GM23338 (cell line): ENCODE measurements at regions not wholly inside any gene's neighbourhood (a gene's known extent, or its start where the extent isn't known, plus 50 kb on each side); places are given as distances from the start of the nearest gene placed in this dataset.

ENCODE experiments used
- ATAC-seq: fragments of 200-7000 bp; cut with Tn5 transposase; 3 replicates; pipeline ENCODE4 v1.9.1; 2020
- DNase-seq: peaks from one replicate; pipeline ENCODE4 v3.0.0-alpha.2; 2015; ENCODE audit warnings: low spot score
- H2AFZ ChIP-seq: fragments of 200-600 bp; sonication (generic); 2 replicates; pipeline ENCODE4 v1.8.0; 2016; ENCODE audit warnings: antibody characterized with exemption, mild to moderate bottlenecking, moderate library complexity
- H3F3A ChIP-seq: fragments of 200-600 bp; sonication (generic); replicated peaks from 2 replicates; pipeline ENCODE4 v1.8.0; 2017; ENCODE audit warnings: antibody characterized with exemption, mixed run types, low read depth
- H3K27ac ChIP-seq: fragments of 200-600 bp; sonication (generic); 2 replicates; pipeline ENCODE4 v1.6.1; 2016; ENCODE audit warnings: low read depth
- H3K27me3 ChIP-seq: fragments of 200-600 bp; sonication (generic); 2 replicates; pipeline ENCODE4 v1.8.0; 2016; ENCODE audit warnings: mild to moderate bottlenecking, mixed run types, moderate library complexity; ENCODE audit not compliant: insufficient read depth
- H3K36me3 ChIP-seq: fragments of 200-600 bp; sonication (generic); 2 replicates; pipeline ENCODE4 v1.8.0; 2016; ENCODE audit warnings: mild to moderate bottlenecking; ENCODE audit not compliant: insufficient read depth
- H3K4me1 ChIP-seq: fragments of 200-600 bp; sonication (generic); 2 replicates; pipeline ENCODE4 v1.8.0; 2016; ENCODE audit warnings: mild to moderate bottlenecking, moderate library complexity; ENCODE audit not compliant: insufficient read depth
- H3K4me2 ChIP-seq: fragments of 200-600 bp; sonication (generic); 2 replicates; pipeline ENCODE4 v1.7.1; 2017; ENCODE audit warnings: mixed run types
- H3K4me3 ChIP-seq: fragments of 200-600 bp; sonication (generic); 2 replicates; pipeline ENCODE4 v1.6.1; 2016; ENCODE audit warnings: mixed run types
- H3K79me2 ChIP-seq: fragments of 200-600 bp; sonication (generic); replicated peaks from 2 replicates; pipeline ENCODE4 v1.8.0; 2017; ENCODE audit warnings: mild to moderate bottlenecking; ENCODE audit not compliant: insufficient read depth
- H3K9me2 ChIP-seq: fragments of 200-600 bp; sonication (generic); 2 replicates; pipeline ENCODE4 v1.8.0; 2017; ENCODE audit not compliant: insufficient read depth
- H4K20me1 ChIP-seq: fragments of 200-600 bp; sonication (generic); replicated peaks from 2 replicates; pipeline ENCODE4 v1.8.0; 2017; ENCODE audit warnings: mild to moderate bottlenecking; ENCODE audit not compliant: insufficient read depth
- H3K27ac Mint-ChIP-seq: 2 replicates; pipeline ENCODE4 v1.8.0; 2020; ENCODE audit warnings: inconsistent platforms, mild to moderate bottlenecking, moderate library complexity, mixed read lengths
- H3K27me3 Mint-ChIP-seq: 3 replicates; pipeline ENCODE4 v1.8.0; 2022; ENCODE audit warnings: low read depth, mild to moderate bottlenecking, moderate library complexity, mixed read lengths, inconsistent platforms; ENCODE audit not compliant: insufficient read depth, poor library complexity
- H3K36me3 Mint-ChIP-seq: 3 replicates; pipeline ENCODE4 v1.8.0; 2021; ENCODE audit warnings: low read depth, mild to moderate bottlenecking, inconsistent platforms, moderate library complexity, mixed read lengths
- H3K4me1 Mint-ChIP-seq: 3 replicates; pipeline ENCODE4 v1.8.0; 2020; ENCODE audit warnings: mild to moderate bottlenecking, inconsistent platforms, mixed read lengths
- H3K4me3 Mint-ChIP-seq: 3 replicates; pipeline ENCODE4 v1.8.0; 2021; ENCODE audit warnings: moderate library complexity, mild to moderate bottlenecking, inconsistent platforms, mixed read lengths
- H3K9me3 Mint-ChIP-seq: 3 replicates; pipeline ENCODE4 v1.8.0; 2020; ENCODE audit warnings: moderate library complexity, mild to moderate bottlenecking, inconsistent platforms, mixed read lengths
- CREB1 ChIP-seq: fragments of 250-450 bp; sonication (Bioruptor Pico); IDR thresholded peaks from 2 replicates; pipeline ENCODE4 v1.5.0; 2020; ENCODE audit warnings: low read depth, mild to moderate bottlenecking, moderate library complexity
- EZH2 ChIP-seq: fragments of 200-600 bp; sonication (generic); IDR thresholded peaks from one replicate; pipeline ENCODE4 v1.8.0; 2017; ENCODE audit warnings: antibody characterized with exemption, mild to moderate bottlenecking, low read depth; ENCODE audit not compliant: unreplicated experiment
- EZH2phosphoT487 ChIP-seq: fragments of 200-600 bp; sonication (generic); IDR thresholded peaks from one replicate; pipeline ENCODE4 v1.8.1; 2018; ENCODE audit warnings: antibody characterized with exemption; ENCODE audit not compliant: unreplicated experiment
- JUNB ChIP-seq: IDR thresholded peaks from one replicate; pipeline ENCODE4 v1.6.1; 2016; ENCODE audit warnings: antibody characterized with exemption; ENCODE audit not compliant: unreplicated experiment
- NANOG ChIP-seq: IDR thresholded peaks from 2 replicates; pipeline ENCODE4 v1.6.1; 2016; ENCODE audit warnings: antibody characterized with exemption, borderline replicate concordance
- POLR2AphosphoS5 ChIP-seq: IDR thresholded peaks from 2 replicates; pipeline ENCODE4 v1.6.1; 2016; ENCODE audit warnings: antibody characterized with exemption, low read depth
- STAT1 ChIP-seq: IDR thresholded peaks from one replicate; pipeline ENCODE4 v1.6.1; 2016; ENCODE audit warnings: antibody characterized with exemption; ENCODE audit not compliant: unreplicated experiment
- TF ChIP-seq, protein P1 (sequence below): IDR thresholded peaks from 2 replicates; pipeline ENCODE4 v1.6.1; 2016; ENCODE audit warnings: antibody characterized with exemption
- TF ChIP-seq, protein P2 (sequence below): IDR thresholded peaks from one replicate; pipeline ENCODE4 v1.6.1; 2018; ENCODE audit warnings: antibody characterized with exemption; ENCODE audit not compliant: unreplicated experiment
- TF ChIP-seq, protein P3 (sequence below), 2 experiments: fragments of 200-600 bp in 1 of 2; sonication (generic) in 1 of 2; conservative IDR thresholded peaks; 2 replicates each; pipeline versions ENCODE4 v1.5.1 to v1.6.1; 2016 to 2017; ENCODE audit warnings: antibody characterized with exemption in 2 of 2, low read depth in 2 of 2, mild to moderate bottlenecking in 2 of 2, moderate library complexity in 1 of 2
- TF ChIP-seq, protein P4 (sequence below): fragments of 250-450 bp; sonication (Bioruptor Pico); IDR thresholded peaks from 2 replicates; pipeline ENCODE4 v1.5.0; 2020; ENCODE audit warnings: mild to moderate bottlenecking, moderate library complexity

DNA sequence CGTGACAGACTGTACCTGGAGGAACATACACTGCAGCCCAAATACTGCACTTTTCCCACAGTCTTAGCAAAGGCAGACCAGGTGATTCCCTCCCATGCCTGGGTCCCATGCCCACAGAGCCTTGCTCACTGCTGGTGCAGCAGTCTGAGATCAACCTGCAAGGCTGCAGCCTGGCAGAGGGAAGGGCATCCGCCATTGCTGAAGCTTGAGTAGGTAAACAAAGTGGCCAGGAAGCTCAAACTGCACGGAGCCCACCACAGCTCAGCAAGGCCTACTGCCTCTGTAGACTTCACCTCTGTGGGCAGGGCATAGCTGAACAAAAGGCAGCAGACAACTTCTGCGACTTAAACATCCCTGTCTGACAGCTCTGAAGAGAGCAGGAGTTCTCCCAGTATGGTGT lies 597.8 kb upstream of the MBL2 start:
- ATAC-seq: no peak
- H3K27ac ChIP-seq: no peak overlapping the region
- TF ChIP-seq CREB1: no peak
- no peak for TF ChIP-seq EZH2
- TF ChIP-seq, protein P1, sequence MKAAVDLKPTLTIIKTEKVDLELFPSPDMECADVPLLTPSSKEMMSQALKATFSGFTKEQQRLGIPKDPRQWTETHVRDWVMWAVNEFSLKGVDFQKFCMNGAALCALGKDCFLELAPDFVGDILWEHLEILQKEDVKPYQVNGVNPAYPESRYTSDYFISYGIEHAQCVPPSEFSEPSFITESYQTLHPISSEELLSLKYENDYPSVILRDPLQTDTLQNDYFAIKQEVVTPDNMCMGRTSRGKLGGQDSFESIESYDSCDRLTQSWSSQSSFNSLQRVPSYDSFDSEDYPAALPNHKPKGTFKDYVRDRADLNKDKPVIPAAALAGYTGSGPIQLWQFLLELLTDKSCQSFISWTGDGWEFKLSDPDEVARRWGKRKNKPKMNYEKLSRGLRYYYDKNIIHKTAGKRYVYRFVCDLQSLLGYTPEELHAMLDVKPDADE: no peak
- no peak for TF ChIP-seq NANOG
- no peak for TF ChIP-seq JUNB
- TF ChIP-seq, protein P2, sequence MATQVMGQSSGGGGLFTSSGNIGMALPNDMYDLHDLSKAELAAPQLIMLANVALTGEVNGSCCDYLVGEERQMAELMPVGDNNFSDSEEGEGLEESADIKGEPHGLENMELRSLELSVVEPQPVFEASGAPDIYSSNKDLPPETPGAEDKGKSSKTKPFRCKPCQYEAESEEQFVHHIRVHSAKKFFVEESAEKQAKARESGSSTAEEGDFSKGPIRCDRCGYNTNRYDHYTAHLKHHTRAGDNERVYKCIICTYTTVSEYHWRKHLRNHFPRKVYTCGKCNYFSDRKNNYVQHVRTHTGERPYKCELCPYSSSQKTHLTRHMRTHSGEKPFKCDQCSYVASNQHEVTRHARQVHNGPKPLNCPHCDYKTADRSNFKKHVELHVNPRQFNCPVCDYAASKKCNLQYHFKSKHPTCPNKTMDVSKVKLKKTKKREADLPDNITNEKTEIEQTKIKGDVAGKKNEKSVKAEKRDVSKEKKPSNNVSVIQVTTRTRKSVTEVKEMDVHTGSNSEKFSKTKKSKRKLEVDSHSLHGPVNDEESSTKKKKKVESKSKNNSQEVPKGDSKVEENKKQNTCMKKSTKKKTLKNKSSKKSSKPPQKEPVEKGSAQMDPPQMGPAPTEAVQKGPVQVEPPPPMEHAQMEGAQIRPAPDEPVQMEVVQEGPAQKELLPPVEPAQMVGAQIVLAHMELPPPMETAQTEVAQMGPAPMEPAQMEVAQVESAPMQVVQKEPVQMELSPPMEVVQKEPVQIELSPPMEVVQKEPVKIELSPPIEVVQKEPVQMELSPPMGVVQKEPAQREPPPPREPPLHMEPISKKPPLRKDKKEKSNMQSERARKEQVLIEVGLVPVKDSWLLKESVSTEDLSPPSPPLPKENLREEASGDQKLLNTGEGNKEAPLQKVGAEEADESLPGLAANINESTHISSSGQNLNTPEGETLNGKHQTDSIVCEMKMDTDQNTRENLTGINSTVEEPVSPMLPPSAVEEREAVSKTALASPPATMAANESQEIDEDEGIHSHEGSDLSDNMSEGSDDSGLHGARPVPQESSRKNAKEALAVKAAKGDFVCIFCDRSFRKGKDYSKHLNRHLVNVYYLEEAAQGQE: no peak
- TF ChIP-seq, protein P3, sequence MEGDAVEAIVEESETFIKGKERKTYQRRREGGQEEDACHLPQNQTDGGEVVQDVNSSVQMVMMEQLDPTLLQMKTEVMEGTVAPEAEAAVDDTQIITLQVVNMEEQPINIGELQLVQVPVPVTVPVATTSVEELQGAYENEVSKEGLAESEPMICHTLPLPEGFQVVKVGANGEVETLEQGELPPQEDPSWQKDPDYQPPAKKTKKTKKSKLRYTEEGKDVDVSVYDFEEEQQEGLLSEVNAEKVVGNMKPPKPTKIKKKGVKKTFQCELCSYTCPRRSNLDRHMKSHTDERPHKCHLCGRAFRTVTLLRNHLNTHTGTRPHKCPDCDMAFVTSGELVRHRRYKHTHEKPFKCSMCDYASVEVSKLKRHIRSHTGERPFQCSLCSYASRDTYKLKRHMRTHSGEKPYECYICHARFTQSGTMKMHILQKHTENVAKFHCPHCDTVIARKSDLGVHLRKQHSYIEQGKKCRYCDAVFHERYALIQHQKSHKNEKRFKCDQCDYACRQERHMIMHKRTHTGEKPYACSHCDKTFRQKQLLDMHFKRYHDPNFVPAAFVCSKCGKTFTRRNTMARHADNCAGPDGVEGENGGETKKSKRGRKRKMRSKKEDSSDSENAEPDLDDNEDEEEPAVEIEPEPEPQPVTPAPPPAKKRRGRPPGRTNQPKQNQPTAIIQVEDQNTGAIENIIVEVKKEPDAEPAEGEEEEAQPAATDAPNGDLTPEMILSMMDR (conservative IDR thresholded peaks at IDR 0.05; ENCODE audit: low read depth in 2 of 2): no peak
- no peak for TF ChIP-seq POLR2AphosphoS5
- no peak for TF ChIP-seq EZH2phosphoT487
- no peak for TF ChIP-seq STAT1
- TF ChIP-seq, protein P4, sequence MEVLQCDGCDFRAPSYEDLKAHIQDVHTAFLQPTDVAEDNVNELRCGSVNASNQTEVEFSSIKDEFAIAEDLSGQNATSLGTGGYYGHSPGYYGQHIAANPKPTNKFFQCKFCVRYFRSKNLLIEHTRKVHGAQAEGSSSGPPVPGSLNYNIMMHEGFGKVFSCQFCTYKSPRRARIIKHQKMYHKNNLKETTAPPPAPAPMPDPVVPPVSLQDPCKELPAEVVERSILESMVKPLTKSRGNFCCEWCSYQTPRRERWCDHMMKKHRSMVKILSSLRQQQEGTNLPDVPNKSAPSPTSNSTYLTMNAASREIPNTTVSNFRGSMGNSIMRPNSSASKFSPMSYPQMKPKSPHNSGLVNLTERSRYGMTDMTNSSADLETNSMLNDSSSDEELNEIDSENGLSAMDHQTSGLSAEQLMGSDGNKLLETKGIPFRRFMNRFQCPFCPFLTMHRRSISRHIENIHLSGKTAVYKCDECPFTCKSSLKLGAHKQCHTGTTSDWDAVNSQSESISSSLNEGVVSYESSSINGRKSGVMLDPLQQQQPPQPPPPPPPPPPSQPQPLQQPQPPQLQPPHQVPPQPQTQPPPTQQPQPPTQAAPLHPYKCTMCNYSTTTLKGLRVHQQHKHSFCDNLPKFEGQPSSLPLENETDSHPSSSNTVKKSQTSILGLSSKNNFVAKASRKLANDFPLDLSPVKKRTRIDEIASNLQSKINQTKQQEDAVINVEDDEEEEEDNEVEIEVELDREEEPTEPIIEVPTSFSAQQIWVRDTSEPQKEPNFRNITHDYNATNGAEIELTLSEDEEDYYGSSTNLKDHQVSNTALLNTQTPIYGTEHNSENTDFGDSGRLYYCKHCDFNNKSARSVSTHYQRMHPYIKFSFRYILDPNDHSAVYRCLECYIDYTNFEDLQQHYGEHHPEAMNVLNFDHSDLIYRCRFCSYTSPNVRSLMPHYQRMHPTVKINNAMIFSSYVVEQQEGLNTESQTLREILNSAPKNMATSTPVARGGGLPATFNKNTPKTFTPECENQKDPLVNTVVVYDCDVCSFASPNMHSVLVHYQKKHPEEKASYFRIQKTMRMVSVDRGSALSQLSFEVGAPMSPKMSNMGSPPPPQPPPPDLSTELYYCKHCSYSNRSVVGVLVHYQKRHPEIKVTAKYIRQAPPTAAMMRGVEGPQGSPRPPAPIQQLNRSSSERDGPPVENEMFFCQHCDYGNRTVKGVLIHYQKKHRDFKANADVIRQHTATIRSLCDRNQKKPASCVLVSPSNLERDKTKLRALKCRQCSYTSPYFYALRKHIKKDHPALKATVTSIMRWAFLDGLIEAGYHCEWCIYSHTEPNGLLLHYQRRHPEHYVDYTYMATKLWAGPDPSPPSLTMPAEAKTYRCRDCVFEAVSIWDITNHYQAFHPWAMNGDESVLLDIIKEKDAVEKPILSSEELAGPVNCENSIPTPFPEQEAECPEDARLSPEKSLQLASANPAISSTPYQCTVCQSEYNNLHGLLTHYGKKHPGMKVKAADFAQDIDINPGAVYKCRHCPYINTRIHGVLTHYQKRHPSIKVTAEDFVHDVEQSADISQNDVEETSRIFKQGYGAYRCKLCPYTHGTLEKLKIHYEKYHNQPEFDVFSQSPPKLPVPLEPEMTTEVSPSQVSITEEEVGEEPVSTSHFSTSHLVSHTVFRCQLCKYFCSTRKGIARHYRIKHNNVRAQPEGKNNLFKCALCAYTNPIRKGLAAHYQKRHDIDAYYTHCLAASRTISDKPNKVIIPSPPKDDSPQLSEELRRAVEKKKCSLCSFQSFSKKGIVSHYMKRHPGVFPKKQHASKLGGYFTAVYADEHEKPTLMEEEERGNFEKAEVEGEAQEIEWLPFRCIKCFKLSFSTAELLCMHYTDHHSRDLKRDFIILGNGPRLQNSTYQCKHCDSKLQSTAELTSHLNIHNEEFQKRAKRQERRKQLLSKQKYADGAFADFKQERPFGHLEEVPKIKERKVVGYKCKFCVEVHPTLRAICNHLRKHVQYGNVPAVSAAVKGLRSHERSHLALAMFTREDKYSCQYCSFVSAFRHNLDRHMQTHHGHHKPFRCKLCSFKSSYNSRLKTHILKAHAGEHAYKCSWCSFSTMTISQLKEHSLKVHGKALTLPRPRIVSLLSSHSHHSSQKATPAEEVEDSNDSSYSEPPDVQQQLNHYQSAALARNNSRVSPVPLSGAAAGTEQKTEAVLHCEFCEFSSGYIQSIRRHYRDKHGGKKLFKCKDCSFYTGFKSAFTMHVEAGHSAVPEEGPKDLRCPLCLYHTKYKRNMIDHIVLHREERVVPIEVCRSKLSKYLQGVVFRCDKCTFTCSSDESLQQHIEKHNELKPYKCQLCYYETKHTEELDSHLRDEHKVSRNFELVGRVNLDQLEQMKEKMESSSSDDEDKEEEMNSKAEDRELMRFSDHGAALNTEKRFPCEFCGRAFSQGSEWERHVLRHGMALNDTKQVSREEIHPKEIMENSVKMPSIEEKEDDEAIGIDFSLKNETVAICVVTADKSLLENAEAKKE: no peak
- no peak overlapping the region for H3K4me2 ChIP-seq
- H3K79me2 ChIP-seq: no peaks in the 10 kb centered on the region
- Mint-ChIP-seq H3K9me3 (peaks cover 45% of the 10 kb centered on the region), H3K27ac (no peak overlapping the region), H3K4me1 (no peaks in the 10 kb centered on the region), H3K4me3 (no peak overlapping the region), H3K36me3 (peaks cover 50% of the 10 kb centered on the region), H3K27me3 (peaks cover 1% of the 10 kb centered on the region)
- no peak overlapping the region for H2AFZ ChIP-seq
- peaks cover 13% of the 10 kb centered on the region for H3K9me2 ChIP-seq
- H3K36me3 ChIP-seq: no peaks in the 10 kb centered on the region
- no peaks in the 10 kb centered on the region for H3K4me1 ChIP-seq
- no peaks in the 10 kb centered on the region for H4K20me1 ChIP-seq
- no peak overlapping the region for H3K4me3 ChIP-seq
- H3F3A ChIP-seq: no peaks in the 10 kb centered on the region
- no peaks in the 10 kb centered on the region for H3K27me3 ChIP-seq
- DNase-seq: no peak
